GM18868 (cell line): ENCODE measurements at regions not wholly inside any gene's neighbourhood (a gene's known extent, or its start where the extent isn't known, plus 50 kb on each side); places are given as distances from the start of the nearest gene placed in this dataset.
"Not testable (repeated sequence)": the region's sequence is repeated elsewhere in the genome, so short reads cannot be mapped to it uniquely, and the experiment has no call there.

Experiments
- ATAC-seq: cut with Tn5 transposase; IDR thresholded peaks from one replicate; pipeline ENCODE4 v1.9.1; 2021; ENCODE audit warnings: mild to moderate bottlenecking, moderate library complexity; ENCODE audit not compliant: unreplicated experiment

DNA sequence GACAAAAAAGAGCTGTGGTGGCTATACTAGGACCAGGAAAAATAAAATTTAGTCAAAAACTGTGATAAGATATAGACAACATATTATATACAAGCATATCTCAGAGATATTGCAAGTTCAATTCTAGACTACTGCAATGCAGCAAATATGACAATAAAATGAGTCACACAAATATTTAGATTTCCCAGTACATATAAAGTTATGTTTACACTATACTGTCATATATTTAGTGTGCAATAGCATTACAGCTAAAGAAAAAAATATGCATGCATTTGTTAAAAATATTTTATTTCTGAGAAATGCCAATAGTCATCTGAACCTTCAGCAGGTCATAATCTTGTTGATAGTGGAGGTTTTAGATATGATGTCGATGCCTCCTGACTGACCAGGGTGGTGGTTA is 72.1 kb downstream of the AKR1C4 start:
- ATAC-seq = no peak

- no peak for ATAC-seq
Measured at GRCh38 chr10:5269791-5270190, 73.2 kb downstream of the AKR1C4 start.

DNA sequence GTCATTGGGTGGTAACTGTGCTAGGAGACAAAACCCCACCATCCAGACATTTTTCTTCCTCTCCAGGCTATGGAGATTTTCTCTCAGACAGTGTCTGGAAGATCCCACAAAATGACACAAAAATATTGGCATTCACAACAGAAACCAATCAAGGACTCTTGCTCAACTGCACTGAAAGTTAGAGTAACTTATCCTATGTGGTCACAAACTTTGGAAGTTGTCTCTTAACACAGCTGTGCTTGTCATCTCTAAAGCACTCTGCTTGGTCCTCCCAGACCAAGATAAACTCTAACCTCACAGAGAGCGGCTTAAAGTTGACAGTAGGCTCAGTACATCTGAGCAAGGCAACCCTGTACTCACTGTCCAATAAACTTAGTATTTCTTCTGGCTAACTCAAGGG is 74.9 kb downstream of the AKR1C4 start:
- no peak for ATAC-seq

GRCh38 chr10:5272065-5272803 is 75.6 kb downstream of the AKR1C4 start:
- ATAC-seq = no peak

GRCh38 chr10:5274795-5275194 is 78.2 kb downstream of the AKR1C4 start:
- ATAC-seq = no peak

DNA sequence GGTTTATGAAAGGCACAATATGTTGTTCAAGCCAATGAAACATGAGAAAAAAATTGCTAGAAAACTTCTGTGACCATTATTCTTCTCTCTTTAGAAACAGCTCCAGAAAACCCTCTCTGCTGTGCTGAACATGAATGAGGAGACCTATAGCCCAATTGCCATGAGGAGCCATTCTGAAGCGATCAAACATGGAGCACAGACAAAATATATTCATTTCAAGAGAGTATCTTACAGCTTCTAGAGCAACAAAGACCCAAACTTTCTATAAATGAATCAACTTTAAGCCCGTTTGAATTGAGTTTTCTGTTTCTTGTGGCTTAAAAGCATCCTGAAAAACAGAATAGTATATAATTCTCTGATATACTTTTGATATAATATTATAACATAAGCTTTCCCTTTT is 83.4 kb upstream of the UCN3 start:
- ATAC-seq = no peak

DNA sequence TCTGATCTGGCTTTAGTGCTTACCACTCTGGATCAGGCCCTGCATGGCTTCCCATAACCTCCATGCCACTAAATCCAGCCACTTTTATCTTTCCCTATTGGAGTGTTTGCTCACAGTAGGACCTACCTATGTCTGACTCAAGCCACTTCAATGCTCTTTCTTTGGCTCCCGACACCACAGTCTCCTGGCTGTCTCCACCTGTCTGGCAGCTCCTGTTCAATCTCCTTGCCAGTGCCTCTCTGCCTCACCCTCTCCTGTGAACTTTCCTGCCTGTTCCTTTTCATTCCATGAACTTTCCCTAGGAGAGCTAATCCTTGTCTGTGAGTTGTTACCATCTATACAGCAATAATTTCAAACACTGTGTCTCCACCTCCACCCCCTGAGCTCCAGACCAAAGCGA is 82.6 kb upstream of the UCN3 start:
- ATAC-seq = no peak

DNA sequence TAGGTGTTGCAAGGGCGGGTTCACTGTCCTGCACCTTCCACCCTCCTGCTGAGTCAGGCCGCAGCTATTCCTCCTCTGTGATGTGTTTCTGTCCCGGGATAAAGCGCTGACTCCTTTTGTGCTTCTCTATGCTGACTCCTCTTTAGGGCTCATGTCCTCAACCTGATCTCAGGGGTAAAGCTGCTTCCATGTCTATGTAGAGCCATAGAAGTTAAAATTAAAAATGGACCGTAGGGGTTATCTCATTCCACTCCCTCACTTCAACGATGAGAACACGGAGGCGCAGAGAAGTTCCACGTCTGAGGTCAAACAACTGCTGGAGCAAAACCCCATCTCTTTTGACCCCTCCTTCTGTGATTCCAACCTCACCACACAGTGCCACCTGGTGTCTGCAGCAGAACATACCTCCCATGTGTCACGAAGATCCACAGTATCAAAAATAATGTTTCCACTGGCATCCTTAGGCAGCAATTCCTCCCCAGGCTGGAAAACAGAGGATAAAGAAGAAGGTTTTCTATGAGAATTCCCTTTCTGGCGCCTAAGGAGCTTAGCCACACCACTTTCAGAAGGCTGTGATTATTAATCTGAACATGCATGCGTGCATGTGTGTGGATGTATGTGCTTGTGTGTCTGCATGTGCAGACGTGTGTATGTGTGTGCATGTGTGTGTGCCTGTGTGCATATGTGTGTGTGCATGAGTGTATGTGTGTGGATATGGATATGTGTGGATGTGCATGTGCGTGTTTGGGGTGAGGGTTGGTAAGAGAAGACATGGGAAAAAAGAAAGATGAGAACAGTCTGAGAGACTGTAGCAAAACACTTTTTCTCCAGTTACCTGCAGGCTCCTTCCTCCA is 81.2 kb upstream of the UCN3 start:
- ATAC-seq = peak; percentile 90

DNA sequence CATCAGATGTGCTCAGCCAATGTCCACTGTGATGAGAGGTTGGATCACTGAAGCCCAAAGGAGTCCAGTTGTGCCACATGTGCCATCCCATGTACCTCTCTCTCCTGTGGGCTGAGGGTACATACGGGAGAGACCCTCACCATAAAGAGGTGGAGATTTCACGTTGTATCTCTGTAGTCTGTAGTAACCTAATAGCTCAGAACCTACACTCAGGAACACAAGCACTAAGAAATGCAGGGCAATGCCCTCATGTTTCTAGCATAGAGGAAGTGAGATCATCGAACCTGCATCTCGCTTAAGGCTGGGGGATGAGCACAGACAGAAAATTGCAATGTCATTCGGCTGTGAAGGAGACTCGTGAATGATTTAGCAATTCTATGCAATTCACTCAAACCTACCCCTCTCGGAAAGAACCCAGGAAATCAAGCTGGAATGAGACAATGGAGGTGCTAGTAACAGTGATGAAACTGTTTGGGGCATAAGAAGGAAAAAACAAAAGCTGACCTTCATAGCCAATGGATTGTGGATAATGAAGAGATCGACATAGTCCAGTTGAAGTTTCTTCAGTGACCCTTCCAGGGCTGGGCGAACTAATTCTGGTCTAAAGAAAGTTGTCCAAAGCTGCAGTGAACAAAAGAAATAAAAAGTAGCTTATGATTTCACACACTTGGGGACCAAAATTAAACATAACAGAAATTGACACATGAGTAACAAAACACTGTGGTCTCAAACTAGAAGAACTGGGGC is 80.3 kb upstream of the UCN3 start:
- ATAC-seq = peak; percentile 77

- ATAC-seq = no peak
Measured at GRCh38 chr10:5285186-5285585, 79.6 kb upstream of the UCN3 start.

- no peak for ATAC-seq
Measured at GRCh38 chr10:5288359-5288758, 76.4 kb upstream of the UCN3 start.

- ATAC-seq = not testable (repeated sequence)
Measured at GRCh38 chr10:5289228-5289627, 75.5 kb upstream of the UCN3 start.

GRCh38 chr10:5291501-5292195 is 73.1 kb upstream of the UCN3 start:
- ATAC-seq = no peak

DNA sequence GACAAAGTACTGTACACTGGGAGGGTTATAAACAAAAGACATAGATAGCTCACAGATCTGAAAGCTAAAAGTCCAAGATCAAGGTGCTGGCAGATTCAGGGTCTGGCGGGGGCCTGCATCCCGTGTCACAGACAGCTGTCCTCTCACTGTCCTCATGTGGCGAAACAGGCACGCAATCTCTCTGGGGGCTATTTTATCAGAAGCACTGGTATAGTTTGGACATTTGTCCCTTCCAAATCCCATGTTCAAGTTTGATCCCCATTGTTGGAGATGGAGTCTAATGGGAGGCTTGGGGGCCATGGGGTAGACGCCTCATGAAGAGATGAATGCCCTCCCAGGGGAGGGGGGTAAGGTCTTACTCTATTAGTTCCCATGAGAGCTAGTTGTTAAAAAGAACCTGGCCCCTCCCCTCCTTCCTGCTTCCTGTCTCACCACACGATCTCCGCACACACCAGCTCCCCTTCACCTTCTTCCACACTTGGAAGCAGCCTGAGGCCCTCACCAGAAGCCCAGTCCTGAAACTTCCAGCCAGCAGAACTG is 72.5 kb upstream of the UCN3 start:
- no peak for ATAC-seq

GRCh38 chr10:5292970-5293369 is 71.8 kb upstream of the UCN3 start:
- not testable (repeated sequence) for ATAC-seq

GRCh38 chr10:5293691-5294550 is 70.8 kb upstream of the UCN3 start:
- peak; percentile 64 for ATAC-seq

GRCh38 chr10:5297466-5297865 is 67.3 kb upstream of the UCN3 start:
- ATAC-seq = no peak

DNA sequence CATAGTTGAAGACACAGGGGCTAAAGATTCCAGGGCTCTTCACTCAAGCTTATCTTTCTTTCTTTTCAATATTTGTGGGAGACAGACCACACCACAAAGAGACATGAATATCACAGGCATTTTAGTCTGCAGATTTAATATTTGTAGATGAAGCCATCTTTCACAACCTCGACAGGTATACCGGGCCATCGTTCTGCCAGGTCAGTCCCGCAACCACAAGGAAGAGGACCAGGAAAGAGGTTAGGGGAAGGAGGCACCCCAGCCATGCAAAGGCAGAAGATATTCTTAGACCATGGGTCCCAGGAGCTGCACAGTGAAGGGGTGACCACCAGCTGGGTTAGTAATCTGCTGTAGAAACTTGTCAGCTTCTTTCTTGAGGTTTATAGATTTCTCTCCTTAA is 66.8 kb upstream of the UCN3 start:
- ATAC-seq = no peak

DNA sequence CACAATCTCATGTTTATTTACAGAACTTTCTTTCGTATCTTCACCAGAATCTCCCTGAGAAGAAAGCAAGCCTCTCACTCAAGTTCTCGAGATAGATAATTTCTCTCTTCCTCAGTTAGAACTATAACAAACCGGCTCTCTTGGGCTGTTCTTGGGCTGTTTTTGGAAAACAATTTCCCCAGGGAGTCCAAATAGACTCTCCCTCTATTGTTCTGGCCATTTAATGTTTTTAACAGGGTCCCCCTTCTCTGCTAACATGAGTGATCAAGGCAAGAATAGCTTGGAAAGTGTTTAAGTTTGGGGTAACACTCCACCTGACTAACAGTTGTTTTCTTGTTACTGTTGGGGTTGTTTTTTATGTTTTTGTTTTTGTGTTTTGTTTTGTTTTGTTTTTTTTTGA is 64.8 kb upstream of the UCN3 start:
- no peak for ATAC-seq

DNA sequence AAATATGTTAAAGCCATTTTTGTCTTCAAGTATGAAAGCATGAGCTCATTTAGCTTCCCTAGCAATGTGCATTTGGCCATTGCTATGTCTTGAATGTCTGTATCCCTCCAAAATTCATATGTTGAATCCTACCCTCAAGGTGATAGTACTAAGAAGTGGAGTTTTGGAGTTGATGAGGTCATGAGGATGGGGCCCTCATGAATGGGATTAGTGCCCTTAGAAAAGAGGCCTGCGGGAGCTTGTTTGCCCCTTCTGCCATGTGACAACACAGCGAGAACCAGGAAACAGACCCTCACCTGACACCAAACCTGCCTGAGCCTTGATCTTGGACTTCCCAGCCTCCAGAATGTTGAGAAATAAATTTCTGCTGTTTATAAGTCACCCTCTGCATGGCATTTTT is 61.3 kb upstream of the UCN3 start:
- ATAC-seq = no peak
